H1 (cell line): ENCODE measurements at regions not wholly inside any gene's neighbourhood (a gene's known extent, or its start where the extent isn't known, plus 50 kb on each side); places are given as distances from the start of the nearest gene placed in this dataset.

Source experiments
- CTCF ChIA-PET: fragments of 300-600 bp; sonication (Branson Sonifier 250); formaldehyde crosslinking; loops from one replicate; lab custom pipeline; 2021; ENCODE audit not compliant: partially characterized antibody; lab: Charles Lee
- POLR2A ChIA-PET: fragments of 300-600 bp; sonication (Branson Sonifier 250); formaldehyde crosslinking; loops from one replicate; lab custom pipeline; 2021; ENCODE audit warnings: inconsistent platforms; ENCODE audit not compliant: partially characterized antibody; lab: Charles Lee
- DNase-seq, 2 experiments: peaks; one replicate each; pipeline versions ENCODE4 v3.0.0 to v3.0.0-alpha.2; 2010 to 2022; ENCODE audit warnings: low spot score in 2 of 2, low read depth in 1 of 2, mixed read lengths in 1 of 2
- FAIRE-seq: peaks from 2 replicates; lab custom pipeline; 2011; peaks lifted over from hg19 to GRCh38; lab: Jason Lieb, UNC
- H2AFZ ChIP-seq: 2 replicates; pipeline ENCODE4 v1.8.1; 2012; ENCODE audit warnings: low read length, inconsistent platforms
- H2AK5ac ChIP-seq: 2 replicates; pipeline ENCODE4 v1.6.1; 2013; ENCODE audit warnings: low read depth, low read length
- H2BK120ac ChIP-seq: replicated peaks from 2 replicates; pipeline ENCODE3; 2013; ENCODE audit warnings: low read depth, low read length, inconsistent platforms
- H2BK12ac ChIP-seq: 2 replicates; pipeline ENCODE4 v1.6.1; 2013; ENCODE audit warnings: low read depth, low read length
- H2BK15ac ChIP-seq: 2 replicates; pipeline ENCODE4 v1.6.1; 2013; ENCODE audit warnings: low read length
- H2BK20ac ChIP-seq: 2 replicates; pipeline ENCODE4 v1.6.1; 2013; ENCODE audit warnings: low read length
- H2BK5ac ChIP-seq: 2 replicates; pipeline ENCODE4 v1.6.1; 2013; ENCODE audit warnings: low read depth, low read length
- H3K14ac ChIP-seq: 2 replicates; pipeline ENCODE4 v1.6.1; 2013; ENCODE audit warnings: inconsistent platforms; ENCODE audit not compliant: insufficient read length
- H3K18ac ChIP-seq: 2 replicates; pipeline ENCODE4 v1.6.1; 2013; ENCODE audit warnings: low read length; ENCODE audit errors: extremely low read depth
- H3K23ac ChIP-seq: 2 replicates; pipeline ENCODE4 v1.6.1; 2013; ENCODE audit warnings: inconsistent platforms; ENCODE audit not compliant: insufficient read length
- H3K23me2 ChIP-seq: 2 replicates; pipeline ENCODE4 v1.6.1; 2013; ENCODE audit warnings: low read depth, low read length
- H3K27ac ChIP-seq: 2 replicates; pipeline ENCODE4 v1.6.1; 2011; ENCODE audit warnings: low read depth, low read length, inconsistent platforms
- H3K27me3 ChIP-seq, 4 experiments: replicated peaks in 1 of 4; 1 replicate in 1 of 4; 2 replicates in 3 of 4; pipeline versions ENCODE4 v1.6.1 to v1.8.1; 2011 to 2013; ENCODE audit warnings: low read length in 3 of 4, mild to moderate bottlenecking in 3 of 4, inconsistent platforms in 2 of 4, mixed read lengths in 2 of 4, moderate library complexity in 1 of 4; ENCODE audit not compliant: control insufficient read depth in 3 of 4, insufficient read depth in 3 of 4; ENCODE audit errors: extremely low read depth in 1 of 4
- H3K36me3 ChIP-seq, 4 experiments: 2 replicates each; pipeline versions ENCODE4 v1.6.1 to v1.8.1; 2011 to 2013; ENCODE audit warnings: mild to moderate bottlenecking in 4 of 4, low read length in 3 of 4, moderate library complexity in 2 of 4, control low read depth in 1 of 4, inconsistent platforms in 1 of 4; ENCODE audit not compliant: insufficient read depth in 4 of 4, control insufficient read depth in 2 of 4
- H3K4ac ChIP-seq: replicated peaks from 2 replicates; pipeline ENCODE3; 2013; ENCODE audit warnings: low read length, low read depth, mixed read lengths, inconsistent platforms; ENCODE audit not compliant: insufficient read length
- H3K4me1 ChIP-seq, 4 experiments: replicated peaks in 1 of 4; 1 replicate in 1 of 4; 2 replicates in 3 of 4; pipeline versions ENCODE4 v1.6.1 to v1.8.1; 2011 to 2013; ENCODE audit warnings: low read length in 3 of 4, inconsistent platforms in 2 of 4, mixed read lengths in 1 of 4; ENCODE audit not compliant: insufficient read depth in 4 of 4, control insufficient read depth in 3 of 4
- H3K4me2 ChIP-seq, 2 experiments: 2 replicates each; pipeline versions ENCODE4 v1.6.1 to v1.8.1; 2011 to 2013; ENCODE audit warnings: low read depth in 2 of 2, low read length in 2 of 2, control low read depth in 1 of 2, inconsistent platforms in 1 of 2, mild to moderate bottlenecking in 1 of 2; ENCODE audit not compliant: insufficient read depth in 1 of 2
- H3K4me3 ChIP-seq, 4 experiments: fragments of 200-600, 300-600 bp in 1 of 4; sonication (generic), shearing (Covaris generic), sonication (Bioruptor Twin) in 1 of 4; 2 replicates each; pipeline versions ENCODE4 v1.5.1 to v1.8.1; 2011 to 2016; ENCODE audit warnings: low read length in 4 of 4, low read depth in 3 of 4, control low read depth in 2 of 4, inconsistent platforms in 2 of 4, mild to moderate bottlenecking in 2 of 4, mixed read lengths in 1 of 4, moderate library complexity in 1 of 4; ENCODE audit not compliant: insufficient read depth in 2 of 4; ENCODE audit errors: extremely low read depth in 1 of 4
- H3K56ac ChIP-seq: replicated peaks from 2 replicates; pipeline ENCODE3; 2013; ENCODE audit warnings: low read depth, mild to moderate bottlenecking, mixed read lengths, low read length, inconsistent platforms; ENCODE audit not compliant: insufficient read length
- H3K79me1 ChIP-seq: 2 replicates; pipeline ENCODE4 v1.6.1; 2013; ENCODE audit warnings: low read depth, low read length, control low read depth
- H3K79me2 ChIP-seq, 2 experiments: 2 replicates each; pipeline versions ENCODE4 v1.6.1 to v1.8.1; 2012 to 2013; ENCODE audit warnings: low read length in 2 of 2, mild to moderate bottlenecking in 2 of 2, inconsistent platforms in 1 of 2; ENCODE audit not compliant: insufficient read depth in 2 of 2, control insufficient read depth in 1 of 2
- H3K9ac ChIP-seq, 4 experiments: replicated peaks in 1 of 4; 1 replicate in 1 of 4; 2 replicates in 3 of 4; pipeline versions ENCODE4 v1.6.1 to v1.8.1; 2011 to 2013; ENCODE audit warnings: low read depth in 3 of 4, low read length in 3 of 4, control low read depth in 2 of 4, mild to moderate bottlenecking in 2 of 4, moderate library complexity in 2 of 4, inconsistent platforms in 1 of 4; ENCODE audit errors: extremely low read depth in 1 of 4
- H3K9me3 ChIP-seq, 2 experiments: 2 replicates each; pipeline versions ENCODE4 v1.6.1 to v1.8.1; 2012 to 2013; ENCODE audit warnings: mild to moderate bottlenecking in 2 of 2, moderate library complexity in 2 of 2, control low read depth in 1 of 2, inconsistent platforms in 1 of 2, low read depth in 1 of 2, low read length in 1 of 2, mixed read lengths in 1 of 2; ENCODE audit not compliant: insufficient read depth in 2 of 2
- H4K20me1 ChIP-seq, 2 experiments: replicated peaks in 1 of 2; 2 replicates each; pipeline versions ENCODE3 to v1.8.1; 2011 to 2013; ENCODE audit warnings: inconsistent platforms in 2 of 2, low read length in 2 of 2, mild to moderate bottlenecking in 1 of 2; ENCODE audit not compliant: insufficient read depth in 2 of 2, control insufficient read depth in 1 of 2
- H4K5ac ChIP-seq: 2 replicates; pipeline ENCODE4 v1.6.1; 2013; ENCODE audit warnings: low read length, low read depth, mixed read lengths, inconsistent platforms; ENCODE audit not compliant: insufficient read length
- H4K8ac ChIP-seq: 2 replicates; pipeline ENCODE4 v1.8.0; 2013; ENCODE audit warnings: mild to moderate bottlenecking, moderate library complexity, low read length, inconsistent platforms; ENCODE audit not compliant: insufficient read depth; ENCODE audit errors: extremely low read depth
- H4K91ac ChIP-seq: replicated peaks from 2 replicates; pipeline ENCODE3; 2013; ENCODE audit warnings: low read length, mixed read lengths, inconsistent platforms; ENCODE audit not compliant: insufficient read length
- ASH2L ChIP-seq: fragments of 200-600, 300-600 bp; sonication (generic); IDR thresholded peaks from one replicate; pipeline ENCODE4 v1.7.1; 2017; ENCODE audit warnings: low read length
- ATF2 ChIP-seq: IDR thresholded peaks from 2 replicates; pipeline ENCODE4 v1.6.1; 2012; ENCODE audit warnings: low read length, inconsistent platforms
- ATF3 ChIP-seq: IDR thresholded peaks from 2 replicates; pipeline ENCODE4 v1.6.1; 2011; ENCODE audit warnings: low read depth, mild to moderate bottlenecking, low read length; ENCODE audit not compliant: insufficient read depth
- BCL11A ChIP-seq, 2 experiments: IDR thresholded peaks; one replicate each; pipeline ENCODE4 v1.6.1; 2011; ENCODE audit warnings: low read depth in 2 of 2, low read length in 2 of 2, mild to moderate bottlenecking in 2 of 2
- CTCF ChIP-seq, 3 experiments: IDR thresholded peaks; 1 replicate in 2 of 3; 2 replicates in 1 of 3; pipeline versions ENCODE4 v1.5.1 to v1.6.1; 2011; ENCODE audit warnings: low read length in 3 of 3, mild to moderate bottlenecking in 3 of 3, inconsistent platforms in 2 of 3, low read depth in 1 of 3, moderate library complexity in 1 of 3; ENCODE audit not compliant: insufficient read depth in 1 of 3; ENCODE audit errors: control extremely low read depth in 1 of 3
- GABPA ChIP-seq: IDR thresholded peaks from 2 replicates; pipeline ENCODE4 v1.6.1; 2011; ENCODE audit warnings: mild to moderate bottlenecking, low read length, moderate library complexity, borderline replicate concordance; ENCODE audit not compliant: insufficient read depth
- POLR2A ChIP-seq, 2 experiments: IDR thresholded peaks; 1 replicate in 1 of 2; 2 replicates in 1 of 2; pipeline ENCODE4 v1.6.1; 2011; ENCODE audit warnings: low read depth in 2 of 2, low read length in 2 of 2, mild to moderate bottlenecking in 2 of 2; ENCODE audit errors: control extremely low read depth in 1 of 2
- SIX5 ChIP-seq: IDR thresholded peaks from 2 replicates; pipeline ENCODE4 v1.6.1; 2011; ENCODE audit warnings: mild to moderate bottlenecking, low read depth, low read length
- SP4 ChIP-seq: IDR thresholded peaks from 2 replicates; pipeline ENCODE4 v1.6.1; 2012; ENCODE audit warnings: low read length, inconsistent platforms
- SRF ChIP-seq: IDR thresholded peaks from 2 replicates; pipeline ENCODE4 v1.6.1; 2011; ENCODE audit warnings: mild to moderate bottlenecking, low read depth, low read length, moderate library complexity
- SUZ12 ChIP-seq: fragments of 200-600 bp; sonication (generic); IDR thresholded peaks from 2 replicates; pipeline ENCODE4 v1.6.1; 2012; ENCODE audit warnings: mild to moderate bottlenecking, inconsistent platforms, low read length, moderate library complexity, mixed read lengths
- WGBS, 2 experiments: shearing (Covaris generic) in 1 of 2; methylation state at CpG; one replicate each; pipeline versions ENCODE4 v1.1.6 to v1.1.7; 2013 to 2015; ENCODE audit warnings: low lambda C conversion rate in 2 of 2, mixed read lengths in 2 of 2, inconsistent platforms in 1 of 2, low coverage in 1 of 2, missing lambda C conversion rate in 1 of 2; ENCODE audit not compliant: insufficient replicate concordance in 2 of 2, insufficient coverage in 1 of 2, insufficient read length in 1 of 2; ENCODE audit errors: extremely low coverage in 1 of 2, missing lambda C conversion rate in 1 of 2; 5-methylcytosine and 5-hydroxymethylcytosine counted together

GRCh38 chr21:27806281-27806680, 839.4 kb upstream of the ADAMTS5 start:
- H3K4me2 ChIP-seq, result no peak overlapping the region
- no peak overlapping the region for H3K4me3 ChIP-seq
- H3K79me1 ChIP-seq, result no peaks in the 10 kb centered on the region
- H3K18ac ChIP-seq, result no peak overlapping the region
- no peak overlapping the region for H2AFZ ChIP-seq
- no peak overlapping the region for H3K23ac ChIP-seq
- H3K23me2 ChIP-seq, result no peaks in the 10 kb centered on the region
- H4K5ac ChIP-seq, result no peak overlapping the region
- H2BK5ac ChIP-seq, result no peak overlapping the region
- H3K36me3 ChIP-seq, result no peaks in the 10 kb centered on the region
- H2BK120ac ChIP-seq, result no peak overlapping the region
- POLR2A ChIA-PET, result no interaction called here
- H3K27me3 ChIP-seq, result no peaks in the 10 kb centered on the region
- H2BK15ac ChIP-seq, result no peak overlapping the region
- WGBS, 2 experiments, result 88% methylated on average over 5 of the region's 5 CpGs; no CpG with 5 or more reads in 1 of the 2 experiments
- no peaks in the 10 kb centered on the region for H4K20me1 ChIP-seq
- H2BK12ac ChIP-seq, result no peak overlapping the region
- H2AK5ac ChIP-seq, result no peak overlapping the region
- H3K9ac ChIP-seq, result no peak overlapping the region
- H3K9me3 ChIP-seq, result no peaks in the 10 kb centered on the region; a peak in 1 of 4 replicates
- no peak overlapping the region for H3K4ac ChIP-seq
- H3K4me1 ChIP-seq, result no peaks in the 10 kb centered on the region
- no peak overlapping the region for H4K8ac ChIP-seq
- H3K27ac ChIP-seq, result no peak overlapping the region
- H3K14ac ChIP-seq, result no peak overlapping the region
- FAIRE-seq (no peak), DNase-seq (no peak)
- CTCF ChIA-PET, result no interaction called here
- H4K91ac ChIP-seq, result no peak overlapping the region
- H3K56ac ChIP-seq, result no peak overlapping the region
- no peaks in the 10 kb centered on the region for H3K79me2 ChIP-seq
- no peak overlapping the region for H2BK20ac ChIP-seq
- TF ChIP-seq ATF3 (no peak), GABPA (no peak), ATF2 (no peak), ASH2L (no peak), SIX5 (no peak), POLR2A (IDR thresholded peaks at IDR 0.05; ENCODE audit: control extremely low read depth in 1 of 2, low read depth in 2 of 2, low read length in 2 of 2) (no peak), BCL11A (IDR thresholded peaks at IDR 0.05; ENCODE audit: low read depth in 2 of 2, low read length in 2 of 2) (no peak), CTCF (IDR thresholded peaks at IDR 0.05; ENCODE audit: control extremely low read depth in 1 of 3, insufficient read depth in 1 of 3, low read depth in 1 of 3, low read length in 3 of 3) (no peak), SP4 (no peak), SRF (no peak), SUZ12 (no peak)
